22Rv1 (cell line): ENCODE measurements at regions not wholly inside any gene's neighbourhood (a gene's known extent, or its start where the extent isn't known, plus 50 kb on each side); places are given as distances from the start of the nearest gene placed in this dataset.

Experiments used
- ZFX ChIP-seq: fragments of 450-650 bp; IDR thresholded peaks from 2 replicates; pipeline ENCODE4 v1.6.1; 2017; ENCODE audit warnings: antibody characterized with exemption, borderline replicate concordance
- TF ChIP-seq, protein P1 (sequence below): fragments of 450-650 bp; IDR thresholded peaks from 2 replicates; pipeline ENCODE4 v1.5.1; 2017; ENCODE audit warnings: mild to moderate bottlenecking

DNA sequence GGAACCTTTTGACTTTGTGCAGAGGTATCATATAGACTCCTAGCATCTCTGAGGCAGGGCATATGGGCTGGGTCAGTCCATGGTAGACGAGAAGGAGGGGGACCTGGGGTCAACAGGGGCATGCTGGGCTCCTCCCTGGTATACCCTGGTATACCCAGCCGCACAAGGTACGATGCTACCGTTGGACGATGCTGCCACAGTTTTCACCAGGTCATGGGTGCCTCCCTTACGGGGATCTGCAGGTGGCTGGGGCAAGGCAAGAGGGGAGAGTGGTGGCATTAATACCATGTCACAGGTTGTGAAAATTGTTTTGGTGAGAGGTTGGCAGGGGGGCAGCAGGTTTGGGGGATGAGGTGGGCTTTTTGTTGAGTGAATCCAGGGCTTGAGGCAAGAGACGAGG is 149.8 kb downstream of the TSN start:
- TF ChIP-seq, protein P1, sequence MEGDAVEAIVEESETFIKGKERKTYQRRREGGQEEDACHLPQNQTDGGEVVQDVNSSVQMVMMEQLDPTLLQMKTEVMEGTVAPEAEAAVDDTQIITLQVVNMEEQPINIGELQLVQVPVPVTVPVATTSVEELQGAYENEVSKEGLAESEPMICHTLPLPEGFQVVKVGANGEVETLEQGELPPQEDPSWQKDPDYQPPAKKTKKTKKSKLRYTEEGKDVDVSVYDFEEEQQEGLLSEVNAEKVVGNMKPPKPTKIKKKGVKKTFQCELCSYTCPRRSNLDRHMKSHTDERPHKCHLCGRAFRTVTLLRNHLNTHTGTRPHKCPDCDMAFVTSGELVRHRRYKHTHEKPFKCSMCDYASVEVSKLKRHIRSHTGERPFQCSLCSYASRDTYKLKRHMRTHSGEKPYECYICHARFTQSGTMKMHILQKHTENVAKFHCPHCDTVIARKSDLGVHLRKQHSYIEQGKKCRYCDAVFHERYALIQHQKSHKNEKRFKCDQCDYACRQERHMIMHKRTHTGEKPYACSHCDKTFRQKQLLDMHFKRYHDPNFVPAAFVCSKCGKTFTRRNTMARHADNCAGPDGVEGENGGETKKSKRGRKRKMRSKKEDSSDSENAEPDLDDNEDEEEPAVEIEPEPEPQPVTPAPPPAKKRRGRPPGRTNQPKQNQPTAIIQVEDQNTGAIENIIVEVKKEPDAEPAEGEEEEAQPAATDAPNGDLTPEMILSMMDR, result no peak
- no peak for TF ChIP-seq ZFX
